MCF 10A (cell line): ENCODE measurements at regions not wholly inside any gene's neighbourhood (a gene's known extent, or its start where the extent isn't known, plus 50 kb on each side); places are given as distances from the start of the nearest gene placed in this dataset.

Source experiments
- BruUV-seq: library from RNA; stranded (reverse); fragments of 400-500 nt; replicated peaks from 2 replicates; lab custom pipeline; 2021; lab: Mats Ljungman, UMichigan
- CTCF ChIA-PET: fragments of 300-600 bp; sonication (Branson Sonifier 250); formaldehyde crosslinking; extraction: SDS; loops from one replicate; lab custom pipeline; 2021; ENCODE audit warnings: antibody characterized with exemption, inconsistent platforms; lab: Yijun Ruan, JAX
- POLR2A ChIA-PET: fragments of 300-600, 350-650 bp; sonication (Branson Sonifier 250); formaldehyde crosslinking; extraction: SDS; loops from one replicate; lab custom pipeline; 2020; ENCODE audit warnings: antibody characterized with exemption, inconsistent platforms; lab: Yijun Ruan, JAX
- DNase-seq: peaks from one replicate; pipeline ENCODE4 v3.0.0-alpha.2; 2018; ENCODE audit not compliant: unreplicated experiment
- H3K27ac Mint-ChIP-seq: one replicate; pipeline ENCODE4 v1.8.0; 2022; ENCODE audit warnings: mild to moderate bottlenecking, low read depth, mixed read lengths; ENCODE audit not compliant: unreplicated experiment
- H3K27me3 Mint-ChIP-seq: one replicate; pipeline ENCODE4 v1.8.0; 2022; ENCODE audit warnings: mixed read lengths; ENCODE audit not compliant: insufficient read depth, unreplicated experiment
- H3K36me3 Mint-ChIP-seq: one replicate; pipeline ENCODE4 v1.8.0; 2022; ENCODE audit warnings: mild to moderate bottlenecking, moderate library complexity, mixed read lengths; ENCODE audit not compliant: insufficient read depth, unreplicated experiment
- H3K4me1 Mint-ChIP-seq: one replicate; pipeline ENCODE4 v1.8.0; 2022; ENCODE audit warnings: mixed read lengths; ENCODE audit not compliant: insufficient read depth, unreplicated experiment
- H3K4me3 Mint-ChIP-seq: one replicate; pipeline ENCODE4 v1.8.0; 2022; ENCODE audit warnings: mild to moderate bottlenecking, moderate library complexity, mixed read lengths; ENCODE audit not compliant: unreplicated experiment
- H3K9me3 Mint-ChIP-seq: one replicate; pipeline ENCODE4 v1.8.0; 2022; ENCODE audit warnings: mixed read lengths; ENCODE audit not compliant: unreplicated experiment
- CTCF ChIP-seq: fragments of 200-600 bp; IDR thresholded peaks from one replicate; pipeline ENCODE4 v1.8.0; 2022; ENCODE audit warnings: antibody characterized with exemption, mild to moderate bottlenecking; ENCODE audit not compliant: unreplicated experiment
- intact Hi-C: fragments of 100-400 bp; cut with micrococcal nuclease; formaldehyde crosslinking; loops from 2 replicates; pipeline ENCODE4 v1.14.1; 2022

- H3K27ac Mint-ChIP-seq: no peak overlapping the region
- no peaks in the 10 kb centered on the region for H3K9me3 Mint-ChIP-seq
- peak; percentile 56 for DNase-seq
- CTCF ChIA-PET: interaction anchor here (0.6 to 1.7 kb wide), 7 partner anchors 15 to 650 kb away, joined by 3 to 4 read pairs (median 3); partner anchors contain the start of gene SEMA6D
- POLR2A ChIA-PET: interaction anchor here (0.6 kb wide), 1 partner anchor 204 kb away, joined by 3 read pairs; no protein-coding TSS in a partner anchor
- H3K27me3 Mint-ChIP-seq: no peaks in the 10 kb centered on the region
- no peaks in the 10 kb centered on the region for H3K36me3 Mint-ChIP-seq
- H3K4me1 Mint-ChIP-seq: no peaks in the 10 kb centered on the region
- no TSS peak for BruUV-seq
- TF ChIP-seq CTCF: no peak
- no peak overlapping the region for H3K4me3 Mint-ChIP-seq
- intact Hi-C loops: no loop called here
These were observed 200.7 kb upstream of the SEMA6D start for GRCh38 chr15:47516558-47516957.

DNA sequence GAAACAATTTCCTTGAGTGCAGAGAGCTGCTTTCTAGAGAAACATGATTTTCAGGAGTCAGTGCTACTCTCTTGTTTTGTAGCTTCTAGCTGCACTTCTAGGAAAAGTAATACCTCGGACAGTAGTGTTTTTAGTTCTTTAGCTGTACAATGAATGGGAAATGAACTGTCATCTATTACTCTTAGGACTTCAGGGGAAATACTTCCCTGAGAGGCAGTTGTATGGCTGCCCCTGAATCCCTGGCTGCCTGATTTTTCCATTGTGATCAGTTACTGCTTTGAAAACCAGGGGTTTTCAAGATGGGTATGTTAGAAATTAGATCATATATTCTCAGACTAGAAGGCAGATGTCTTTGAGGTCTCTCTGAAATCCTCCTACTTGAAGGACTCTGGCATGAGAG is 200.3 kb upstream of the SEMA6D start:
- H3K4me1 Mint-ChIP-seq: no peaks in the 10 kb centered on the region
- BruUV-seq: no TSS peak
- TF ChIP-seq CTCF: no peak
- no peaks in the 10 kb centered on the region for H3K27me3 Mint-ChIP-seq
- no peak overlapping the region for H3K27ac Mint-ChIP-seq
- no peaks in the 10 kb centered on the region for H3K9me3 Mint-ChIP-seq
- ChIA-PET CTCF (interaction anchor here (0.5 to 1.7 kb wide), 7 partner anchors 16 to 650 kb away, joined by 3 to 4 read pairs (median 3); partner anchors contain the start of gene SEMA6D), POLR2A (interaction anchor here (0.6 kb wide), 1 partner anchor 204 kb away, joined by 3 read pairs; no protein-coding TSS in a partner anchor)
- intact Hi-C loops: no loop called here
- H3K36me3 Mint-ChIP-seq: no peaks in the 10 kb centered on the region
- no peak overlapping the region for H3K4me3 Mint-ChIP-seq
- DNase-seq: no peak

- DNase-seq: no peak
- Mint-ChIP-seq H3K27me3 (no peaks in the 10 kb centered on the region), H3K36me3 (no peaks in the 10 kb centered on the region), H3K4me1 (no peaks in the 10 kb centered on the region), H3K9me3 (no peaks in the 10 kb centered on the region), H3K4me3 (no peak overlapping the region), H3K27ac (no peak overlapping the region)
- ChIA-PET POLR2A (interaction anchor here (0.6 to 1.0 kb wide), 3 partner anchors 9 to 563 kb away, joined by 3 to 5 read pairs (median 4); no protein-coding TSS in a partner anchor), CTCF (interaction anchor here (0.7 to 1.2 kb wide), 3 partner anchors 18 to 177 kb away, joined by 3 read pairs; no protein-coding TSS in a partner anchor)
- no peak for TF ChIP-seq CTCF
- intact Hi-C loops: no loop called here
- no TSS peak for BruUV-seq
These were observed 199.6 kb upstream of the SEMA6D start for GRCh38 chr15:47517737-47518136.

DNA sequence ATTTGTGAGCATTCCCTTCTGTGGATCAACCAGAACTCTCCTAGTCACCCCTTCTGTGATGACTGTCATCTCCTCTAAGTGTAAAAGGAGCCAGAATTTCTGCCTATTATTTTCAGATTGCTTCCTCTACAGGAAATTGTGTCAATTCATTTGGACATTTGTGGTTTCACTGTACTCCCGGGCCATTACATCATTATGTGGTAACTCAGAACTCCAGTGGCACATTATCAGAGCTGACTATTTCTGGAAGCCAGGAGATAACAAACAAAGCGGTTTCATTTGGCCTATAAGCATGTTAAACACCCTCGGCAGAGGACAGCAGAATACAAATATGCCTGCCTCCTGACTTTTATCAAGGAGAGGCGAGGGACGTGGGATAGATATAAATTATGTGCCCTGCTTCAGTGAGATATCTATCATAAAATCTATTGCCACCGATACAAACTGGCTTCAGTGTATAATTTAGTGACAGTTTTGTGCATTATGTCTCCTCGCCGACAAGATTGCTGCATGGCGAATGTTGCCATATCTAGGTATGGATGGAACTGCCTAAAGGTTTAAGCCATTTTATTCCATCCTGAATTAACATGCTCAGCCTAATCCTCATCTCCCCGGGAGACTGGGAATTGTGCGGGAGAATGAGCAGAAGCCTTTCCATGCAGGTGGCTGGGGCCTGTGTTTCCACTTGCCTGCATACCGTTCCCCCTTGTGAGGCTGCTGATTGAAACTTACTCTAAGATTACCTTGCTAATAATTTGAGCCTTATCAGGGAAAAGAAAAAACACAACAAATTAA is 193.4 kb upstream of the SEMA6D start:
- no TSS peak for BruUV-seq
- H3K36me3 Mint-ChIP-seq: no peaks in the 10 kb centered on the region
- no peak overlapping the region for H3K27ac Mint-ChIP-seq
- ChIA-PET CTCF (interaction anchor here (0.8 to 1.0 kb wide), 2 partner anchors 16 to 193 kb away, joined by 3 to 7 read pairs; partner anchors contain the start of gene SEMA6D), POLR2A (interaction anchor here (0.8 kb wide), 1 partner anchor 10 kb away, joined by 3 read pairs; no protein-coding TSS in a partner anchor)
- DNase-seq: peak; percentile 14
- H3K27me3 Mint-ChIP-seq: no peaks in the 10 kb centered on the region
- intact Hi-C loops: no loop called here
- no peak overlapping the region for H3K4me3 Mint-ChIP-seq
- no peaks in the 10 kb centered on the region for H3K9me3 Mint-ChIP-seq
- TF ChIP-seq CTCF: no peak
- peaks cover 7% of the 10 kb centered on the region for H3K4me1 Mint-ChIP-seq
